HCT116 (cell line): ENCODE measurements at regions not wholly inside any gene's neighbourhood (a gene's known extent, or its start where the extent isn't known, plus 50 kb on each side); places are given as distances from the start of the nearest gene placed in this dataset.

Experiments used
- CBX3 ChIP-seq: IDR thresholded peaks from 2 replicates; pipeline ENCODE4 v1.6.1; 2012; ENCODE audit warnings: low read depth
- EZH2 ChIP-seq: fragments of 200-600 bp; sonication (generic); IDR thresholded peaks from 2 replicates; pipeline ENCODE4 v1.6.1; 2017; ENCODE audit warnings: antibody characterized with exemption, mixed run types
- POLR2A ChIP-seq: IDR thresholded peaks from 2 replicates; pipeline ENCODE4 v1.7.0; 2011; ENCODE audit warnings: borderline replicate concordance; ENCODE audit not compliant: insufficient read depth, insufficient read length; ENCODE audit errors: extremely low read depth
- POLR2AphosphoS5 ChIP-seq: IDR thresholded peaks from 2 replicates; pipeline ENCODE4 v1.6.1; 2011; ENCODE audit warnings: mild to moderate bottlenecking, low read depth, low read length, moderate library complexity
- SIN3A ChIP-seq: IDR thresholded peaks from 2 replicates; pipeline ENCODE4 v1.6.1; 2012; ENCODE audit warnings: low read depth
- SP1 ChIP-seq: IDR thresholded peaks from 2 replicates; pipeline ENCODE4 v1.6.1; 2012; ENCODE audit warnings: low read depth
- TF ChIP-seq, protein P1 (sequence below), 3 experiments: fragments of 200-600 bp in 1 of 3; sonication (generic) in 1 of 3; IDR thresholded peaks in 2 of 3; conservative IDR thresholded peaks in 1 of 3; 2 replicates each; pipeline ENCODE4 v1.5.1; 2012 to 2017; ENCODE audit warnings: low read depth in 2 of 3, low read length in 2 of 3, antibody characterized with exemption in 1 of 3, borderline replicate concordance in 1 of 3, control low read depth in 1 of 3, mild to moderate bottlenecking in 1 of 3, mixed read lengths in 1 of 3, mixed run types in 1 of 3, moderate library complexity in 1 of 3; ENCODE audit not compliant: insufficient read depth in 1 of 3
- TF ChIP-seq, protein P2 (sequence below): IDR thresholded peaks from 2 replicates; pipeline ENCODE4 v1.6.1; 2012; ENCODE audit warnings: low read depth
- TF ChIP-seq, protein P3 (sequence below): IDR thresholded peaks from 2 replicates; pipeline ENCODE4 v1.6.1; 2012

DNA sequence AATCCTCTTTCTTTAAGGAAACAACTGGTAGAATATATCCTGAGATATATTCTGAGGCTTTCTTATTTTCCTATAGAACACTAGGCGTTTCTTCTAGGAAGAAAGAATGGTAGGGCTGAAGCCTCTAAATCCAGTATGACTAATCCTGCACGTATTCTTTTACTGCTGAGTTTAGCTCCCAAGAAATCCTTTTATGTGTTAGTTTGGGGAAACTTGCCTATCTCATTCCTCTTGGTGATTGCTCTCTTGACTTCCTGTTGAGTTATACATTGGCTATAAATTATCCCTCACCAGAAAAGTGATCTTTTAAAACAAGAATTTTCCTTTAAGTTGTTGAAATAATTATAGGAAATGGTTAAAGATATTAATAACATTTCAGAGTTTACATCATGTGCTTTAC lies 422.9 kb downstream of the TMEM161B start:
- TF ChIP-seq, protein P1, sequence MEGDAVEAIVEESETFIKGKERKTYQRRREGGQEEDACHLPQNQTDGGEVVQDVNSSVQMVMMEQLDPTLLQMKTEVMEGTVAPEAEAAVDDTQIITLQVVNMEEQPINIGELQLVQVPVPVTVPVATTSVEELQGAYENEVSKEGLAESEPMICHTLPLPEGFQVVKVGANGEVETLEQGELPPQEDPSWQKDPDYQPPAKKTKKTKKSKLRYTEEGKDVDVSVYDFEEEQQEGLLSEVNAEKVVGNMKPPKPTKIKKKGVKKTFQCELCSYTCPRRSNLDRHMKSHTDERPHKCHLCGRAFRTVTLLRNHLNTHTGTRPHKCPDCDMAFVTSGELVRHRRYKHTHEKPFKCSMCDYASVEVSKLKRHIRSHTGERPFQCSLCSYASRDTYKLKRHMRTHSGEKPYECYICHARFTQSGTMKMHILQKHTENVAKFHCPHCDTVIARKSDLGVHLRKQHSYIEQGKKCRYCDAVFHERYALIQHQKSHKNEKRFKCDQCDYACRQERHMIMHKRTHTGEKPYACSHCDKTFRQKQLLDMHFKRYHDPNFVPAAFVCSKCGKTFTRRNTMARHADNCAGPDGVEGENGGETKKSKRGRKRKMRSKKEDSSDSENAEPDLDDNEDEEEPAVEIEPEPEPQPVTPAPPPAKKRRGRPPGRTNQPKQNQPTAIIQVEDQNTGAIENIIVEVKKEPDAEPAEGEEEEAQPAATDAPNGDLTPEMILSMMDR (IDR thresholded peaks at IDR 0.05 in 2 of 3, conservative IDR thresholded peaks at IDR 0.05 in 1 of 3; ENCODE audit: borderline replicate concordance in 1 of 3, insufficient read depth in 1 of 3, low read depth in 2 of 3, low read length in 2 of 3): no peak
- no peak for TF ChIP-seq SP1
- TF ChIP-seq POLR2AphosphoS5: no peak
- TF ChIP-seq, protein P2, sequence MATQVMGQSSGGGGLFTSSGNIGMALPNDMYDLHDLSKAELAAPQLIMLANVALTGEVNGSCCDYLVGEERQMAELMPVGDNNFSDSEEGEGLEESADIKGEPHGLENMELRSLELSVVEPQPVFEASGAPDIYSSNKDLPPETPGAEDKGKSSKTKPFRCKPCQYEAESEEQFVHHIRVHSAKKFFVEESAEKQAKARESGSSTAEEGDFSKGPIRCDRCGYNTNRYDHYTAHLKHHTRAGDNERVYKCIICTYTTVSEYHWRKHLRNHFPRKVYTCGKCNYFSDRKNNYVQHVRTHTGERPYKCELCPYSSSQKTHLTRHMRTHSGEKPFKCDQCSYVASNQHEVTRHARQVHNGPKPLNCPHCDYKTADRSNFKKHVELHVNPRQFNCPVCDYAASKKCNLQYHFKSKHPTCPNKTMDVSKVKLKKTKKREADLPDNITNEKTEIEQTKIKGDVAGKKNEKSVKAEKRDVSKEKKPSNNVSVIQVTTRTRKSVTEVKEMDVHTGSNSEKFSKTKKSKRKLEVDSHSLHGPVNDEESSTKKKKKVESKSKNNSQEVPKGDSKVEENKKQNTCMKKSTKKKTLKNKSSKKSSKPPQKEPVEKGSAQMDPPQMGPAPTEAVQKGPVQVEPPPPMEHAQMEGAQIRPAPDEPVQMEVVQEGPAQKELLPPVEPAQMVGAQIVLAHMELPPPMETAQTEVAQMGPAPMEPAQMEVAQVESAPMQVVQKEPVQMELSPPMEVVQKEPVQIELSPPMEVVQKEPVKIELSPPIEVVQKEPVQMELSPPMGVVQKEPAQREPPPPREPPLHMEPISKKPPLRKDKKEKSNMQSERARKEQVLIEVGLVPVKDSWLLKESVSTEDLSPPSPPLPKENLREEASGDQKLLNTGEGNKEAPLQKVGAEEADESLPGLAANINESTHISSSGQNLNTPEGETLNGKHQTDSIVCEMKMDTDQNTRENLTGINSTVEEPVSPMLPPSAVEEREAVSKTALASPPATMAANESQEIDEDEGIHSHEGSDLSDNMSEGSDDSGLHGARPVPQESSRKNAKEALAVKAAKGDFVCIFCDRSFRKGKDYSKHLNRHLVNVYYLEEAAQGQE: no peak
- TF ChIP-seq SIN3A: no peak
- TF ChIP-seq POLR2A: no peak
- no peak for TF ChIP-seq EZH2
- TF ChIP-seq, protein P3, sequence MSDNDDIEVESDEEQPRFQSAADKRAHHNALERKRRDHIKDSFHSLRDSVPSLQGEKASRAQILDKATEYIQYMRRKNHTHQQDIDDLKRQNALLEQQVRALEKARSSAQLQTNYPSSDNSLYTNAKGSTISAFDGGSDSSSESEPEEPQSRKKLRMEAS: no peak
- no peak for TF ChIP-seq CBX3
